SU-DHL-6 (cell line): ENCODE measurements at regions not wholly inside any gene's neighbourhood (a gene's known extent, or its start where the extent isn't known, plus 50 kb on each side); places are given as distances from the start of the nearest gene placed in this dataset.

Experiments used
- H2AFZ ChIP-seq: fragments of 200-600 bp; sonication (generic); 2 replicates; pipeline ENCODE4 v1.6.1; 2014; ENCODE audit warnings: low read depth, mild to moderate bottlenecking, moderate library complexity, mixed read lengths, antibody characterized with exemption, low read length; ENCODE audit not compliant: severe bottlenecking
- H3F3A ChIP-seq: fragments of 200-600 bp; shearing (Covaris generic); 2 replicates; pipeline ENCODE4 v1.6.0; 2016; ENCODE audit warnings: antibody characterized with exemption, mild to moderate bottlenecking; ENCODE audit not compliant: insufficient read depth
- H3K27ac ChIP-seq: fragments of 200-600 bp; sonication (generic); 2 replicates; pipeline ENCODE4 v1.5.1; 2016; ENCODE audit warnings: low read depth, mild to moderate bottlenecking, low read length, moderate library complexity, mixed read lengths
- H3K27me3 ChIP-seq: fragments of 200-600 bp; sonication (generic), shearing (Covaris generic); 2 replicates; pipeline ENCODE4 v1.6.0; 2014; ENCODE audit warnings: mild to moderate bottlenecking, low read length
- H3K36me3 ChIP-seq: fragments of 200-600 bp; sonication (generic); 2 replicates; pipeline ENCODE4 v1.6.1; 2014; ENCODE audit warnings: mild to moderate bottlenecking, low read length, mixed read lengths
- H3K4me2 ChIP-seq: fragments of 300-600, 200-600 bp; shearing (Covaris generic), sonication (generic); 2 replicates; pipeline ENCODE4 v1.6.0; 2014; ENCODE audit warnings: low read length, low read depth, mild to moderate bottlenecking; ENCODE audit not compliant: poor library complexity, severe bottlenecking
- H3K4me3 ChIP-seq: fragments of 200-600 bp; sonication (generic); 2 replicates; pipeline ENCODE4 v1.5.1; 2014; ENCODE audit warnings: antibody characterized with exemption, low read length, mild to moderate bottlenecking, mixed read lengths; ENCODE audit not compliant: insufficient read depth, poor library complexity, severe bottlenecking
- H3K79me2 ChIP-seq: fragments of 200-600 bp; sonication (generic); 2 replicates; pipeline ENCODE4 v1.6.1; 2014; ENCODE audit warnings: mild to moderate bottlenecking, low read length, moderate library complexity; ENCODE audit not compliant: insufficient read depth
- H3K9ac ChIP-seq: fragments of 200-600 bp; sonication (generic); 2 replicates; pipeline ENCODE4 v1.7.0; 2014; ENCODE audit warnings: mild to moderate bottlenecking, low read length
- H3K9me2 ChIP-seq: fragments of 200-600 bp; sonication (generic); replicated peaks from 2 replicates; pipeline ENCODE4 v1.6.1; 2014; ENCODE audit warnings: low read length; ENCODE audit not compliant: insufficient read depth
- H3K9me3 ChIP-seq: fragments of 200-600 bp; sonication (generic); 2 replicates; pipeline ENCODE4 v1.6.1; 2014; ENCODE audit warnings: low read length, mixed read lengths; ENCODE audit not compliant: insufficient read depth
- H4K20me1 ChIP-seq: fragments of 200-600 bp; sonication (generic); 2 replicates; pipeline ENCODE4 v1.6.1; 2014; ENCODE audit warnings: low read depth, mild to moderate bottlenecking, antibody characterized with exemption, low read length, moderate library complexity, mixed read lengths
- CTCF ChIP-seq: fragments of 200-600 bp; sonication (generic); IDR thresholded peaks from one replicate; pipeline ENCODE4 v1.5.1; 2017; ENCODE audit warnings: antibody characterized with exemption, mild to moderate bottlenecking, low read length, moderate library complexity; ENCODE audit not compliant: insufficient read depth, poor library complexity, severe bottlenecking
- EZH2phosphoT487 ChIP-seq: fragments of 200-600 bp; sonication (generic), shearing (Covaris generic); conservative IDR thresholded peaks from 2 replicates; pipeline ENCODE4 v1.6.1; 2018; ENCODE audit warnings: mild to moderate bottlenecking, antibody characterized with exemption, low read length, moderate library complexity, mixed read lengths

GRCh38 chr5:87541033-87541432 lies 128.3 kb upstream of the CCNH start:
- no peaks in the 10 kb centered on the region for H3K27me3 ChIP-seq
- H3K36me3 ChIP-seq, result no peaks in the 10 kb centered on the region
- TF ChIP-seq EZH2phosphoT487 (no peak), CTCF (no peak)
- H2AFZ ChIP-seq, result no peak overlapping the region
- no peak overlapping the region for H3K27ac ChIP-seq
- H3K9me3 ChIP-seq, result no peaks in the 10 kb centered on the region
- no peak overlapping the region for H3K4me2 ChIP-seq
- H3K79me2 ChIP-seq, result no peaks in the 10 kb centered on the region
- no peaks in the 10 kb centered on the region for H4K20me1 ChIP-seq
- H3K9ac ChIP-seq, result no peak overlapping the region
- H3K9me2 ChIP-seq, result no peaks in the 10 kb centered on the region
- no peaks in the 10 kb centered on the region for H3F3A ChIP-seq
- no peak overlapping the region for H3K4me3 ChIP-seq

- no peaks in the 10 kb centered on the region for H4K20me1 ChIP-seq
- H3K4me2 ChIP-seq, result no peak overlapping the region
- no peaks in the 10 kb centered on the region for H3K9me3 ChIP-seq
- H3K27me3 ChIP-seq, result no peaks in the 10 kb centered on the region
- no peaks in the 10 kb centered on the region for H3K36me3 ChIP-seq
- no peaks in the 10 kb centered on the region for H3F3A ChIP-seq
- H3K27ac ChIP-seq, result no peak overlapping the region
- no peak overlapping the region for H3K4me3 ChIP-seq
- TF ChIP-seq CTCF, result no peak
- TF ChIP-seq EZH2phosphoT487, result no peak
- no peak overlapping the region for H2AFZ ChIP-seq
- H3K9me2 ChIP-seq, result no peaks in the 10 kb centered on the region
- no peaks in the 10 kb centered on the region for H3K79me2 ChIP-seq
- H3K9ac ChIP-seq, result no peak overlapping the region
Observed at GRCh38 chr5:87539839-87540238, 127.1 kb upstream of the CCNH start.

- Histone ChIP-seq H3K27me3 (no peaks in the 10 kb centered on the region), H3K4me3 (no peak overlapping the region), H4K20me1 (no peaks in the 10 kb centered on the region), H3K36me3 (no peaks in the 10 kb centered on the region), H3K9me2 (no peaks in the 10 kb centered on the region), H3K9ac (no peak overlapping the region), H3K9me3 (no peaks in the 10 kb centered on the region), H3K79me2 (no peaks in the 10 kb centered on the region), H3K27ac (no peak overlapping the region), H3K4me2 (no peak overlapping the region), H2AFZ (no peak overlapping the region), H3F3A (no peaks in the 10 kb centered on the region)
- TF ChIP-seq CTCF, result no peak
- TF ChIP-seq EZH2phosphoT487, result no peak
Observed at GRCh38 chr5:87536365-87536764, 123.6 kb upstream of the CCNH start.

GRCh38 chr5:87535706-87536105 lies 123.0 kb upstream of the CCNH start:
- TF ChIP-seq CTCF (no peak), EZH2phosphoT487 (no peak)
- Histone ChIP-seq H3K4me2 (no peak overlapping the region), H3K9ac (no peak overlapping the region), H3F3A (no peaks in the 10 kb centered on the region), H3K9me2 (no peaks in the 10 kb centered on the region), H3K27me3 (no peaks in the 10 kb centered on the region), H3K79me2 (no peaks in the 10 kb centered on the region), H4K20me1 (no peaks in the 10 kb centered on the region), H3K4me3 (no peak overlapping the region), H3K9me3 (no peaks in the 10 kb centered on the region), H3K36me3 (no peaks in the 10 kb centered on the region), H3K27ac (no peak overlapping the region), H2AFZ (no peak overlapping the region)
